Body of pancreas (tissue), 4 donors: ENCODE measurements at regions not wholly inside any gene's neighbourhood (a gene's known extent, or its start where the extent isn't known, plus 50 kb on each side); places are given as distances from the start of the nearest gene placed in this dataset.

Experiments
- POLR2A ChIP-seq, 3 donors: fragments of 450-650 bp; IDR thresholded peaks; one replicate each; pipeline ENCODE4 v1.6.1; 2016; ENCODE audit warnings: antibody characterized with exemption in 3 of 3, mild to moderate bottlenecking in 2 of 3
- TF ChIP-seq, protein P1 (sequence below), 7 experiments: fragments of 450-650 bp in 4 of 7; fragments of 200-600 bp in 3 of 7; sonication (generic) in 3 of 7; IDR thresholded peaks; one replicate each; pipeline ENCODE4 v1.5.1; 2016 to 2019; ENCODE audit warnings: antibody characterized with exemption in 7 of 7

DNA sequence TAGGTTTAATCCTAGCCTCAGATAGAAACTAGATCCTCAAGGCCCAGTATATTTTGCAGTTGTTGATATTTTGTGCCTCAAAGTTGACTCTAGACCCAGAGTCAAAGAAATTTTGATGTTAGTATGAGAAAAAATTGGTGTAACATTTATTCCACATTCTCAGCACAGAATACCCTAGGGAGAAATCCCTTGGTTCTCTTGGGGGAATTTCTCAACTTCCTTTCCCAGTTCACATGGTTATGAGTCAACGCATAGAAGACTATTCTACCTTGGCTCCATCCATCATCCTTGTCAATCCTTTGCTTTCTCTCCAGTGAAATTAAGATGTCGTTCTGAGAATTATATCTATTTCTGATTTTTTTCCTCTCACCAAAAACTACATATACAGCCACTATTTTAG, 145.3 kb downstream of the POSTN start:
- TF ChIP-seq, protein P1, sequence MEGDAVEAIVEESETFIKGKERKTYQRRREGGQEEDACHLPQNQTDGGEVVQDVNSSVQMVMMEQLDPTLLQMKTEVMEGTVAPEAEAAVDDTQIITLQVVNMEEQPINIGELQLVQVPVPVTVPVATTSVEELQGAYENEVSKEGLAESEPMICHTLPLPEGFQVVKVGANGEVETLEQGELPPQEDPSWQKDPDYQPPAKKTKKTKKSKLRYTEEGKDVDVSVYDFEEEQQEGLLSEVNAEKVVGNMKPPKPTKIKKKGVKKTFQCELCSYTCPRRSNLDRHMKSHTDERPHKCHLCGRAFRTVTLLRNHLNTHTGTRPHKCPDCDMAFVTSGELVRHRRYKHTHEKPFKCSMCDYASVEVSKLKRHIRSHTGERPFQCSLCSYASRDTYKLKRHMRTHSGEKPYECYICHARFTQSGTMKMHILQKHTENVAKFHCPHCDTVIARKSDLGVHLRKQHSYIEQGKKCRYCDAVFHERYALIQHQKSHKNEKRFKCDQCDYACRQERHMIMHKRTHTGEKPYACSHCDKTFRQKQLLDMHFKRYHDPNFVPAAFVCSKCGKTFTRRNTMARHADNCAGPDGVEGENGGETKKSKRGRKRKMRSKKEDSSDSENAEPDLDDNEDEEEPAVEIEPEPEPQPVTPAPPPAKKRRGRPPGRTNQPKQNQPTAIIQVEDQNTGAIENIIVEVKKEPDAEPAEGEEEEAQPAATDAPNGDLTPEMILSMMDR (IDR thresholded peaks at IDR 0.05) = no peak
- no peak for TF ChIP-seq POLR2A (IDR thresholded peaks at IDR 0.05)
